ENCODE measurements at regions not wholly inside any gene's neighbourhood (a gene's known extent, or its start where the extent isn't known, plus 50 kb on each side); places are given as distances from the start of the nearest gene placed in this dataset.

DNA sequence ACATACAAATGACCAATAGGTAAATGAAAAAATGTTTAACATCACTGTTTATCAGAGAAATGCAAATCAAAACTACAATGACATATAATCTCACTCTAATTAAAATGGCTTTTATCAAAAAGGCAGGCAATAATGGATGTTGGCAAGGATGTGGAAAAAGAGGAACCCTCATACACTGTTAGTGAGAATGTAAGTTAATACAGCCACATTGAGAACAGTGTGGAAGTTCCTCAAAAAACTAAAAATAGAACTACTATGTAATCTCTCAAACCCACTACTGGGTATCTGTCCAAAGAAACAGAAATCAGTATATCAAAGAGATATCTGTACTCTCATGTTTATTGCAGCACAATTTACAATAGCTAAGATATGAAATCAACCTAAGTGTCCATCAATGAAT, 165.9 kb upstream of the HHIP start:
- POLR2A ChIA-PET: no interaction called here
- no TSS peak for BruUV-seq (replicated peaks)
- Histone ChIP-seq H3K79me2 (ENCODE audit: control insufficient read depth, insufficient read depth, low read length) (no peaks in the 10 kb centered on the region), H4K20me1 (replicated peaks; ENCODE audit: control insufficient read depth, extremely low read depth, insufficient read depth, low read length) (no peaks in the 10 kb centered on the region), H3K27ac (ENCODE audit: insufficient read depth, low read depth, low read length) (no peak overlapping the region), H3K9me1 (replicated peaks; ENCODE audit: control insufficient read depth, extremely low read depth, insufficient read depth, low read length) (no peaks in the 10 kb centered on the region), H3K27me3 (ENCODE audit: control insufficient read depth in 2 of 2, insufficient read depth in 2 of 2, low read length in 2 of 2) (no peaks in the 10 kb centered on the region), H3K36me3 (ENCODE audit: control insufficient read depth in 2 of 2, extremely low read depth in 1 of 2, insufficient read depth in 2 of 2, low read length in 2 of 2) (no peaks in the 10 kb centered on the region), H3K4me1 (ENCODE audit: control insufficient read depth, extremely low read depth, insufficient read depth, low read length) (no peaks in the 10 kb centered on the region), H3K4me2 (ENCODE audit: insufficient read depth, low read length) (no peak overlapping the region), H3K9me3 (replicated peaks; ENCODE audit: control insufficient read depth, insufficient read depth, low read length) (no peaks in the 10 kb centered on the region), H3K4me3 (replicated peaks in 1 of 3; ENCODE audit: insufficient read depth in 1 of 3, low read depth in 1 of 3, low read length in 3 of 3) (no peak overlapping the region), H3K9ac (replicated peaks; ENCODE audit: extremely low read depth, insufficient read depth, low read length) (no peak overlapping the region), H2AFZ (ENCODE audit: low read depth, low read length) (no peak overlapping the region)
- dilution Hi-C loops (cut with MboI; ENCODE audit: extremely low pct_ligation_motif_present, low sequenced_read_pairs): no loop called here
- FAIRE-seq (no peak), DNase-seq (ENCODE audit: low read depth, low spot score) (no peak)
- TF ChIP-seq, protein P1, sequence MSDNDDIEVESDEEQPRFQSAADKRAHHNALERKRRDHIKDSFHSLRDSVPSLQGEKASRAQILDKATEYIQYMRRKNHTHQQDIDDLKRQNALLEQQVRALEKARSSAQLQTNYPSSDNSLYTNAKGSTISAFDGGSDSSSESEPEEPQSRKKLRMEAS (IDR thresholded peaks at IDR 0.05; ENCODE audit: insufficient read depth, insufficient read length): no peak
- no peak for TF ChIP-seq MYC (IDR thresholded peaks at IDR 0.05; ENCODE audit: low read depth, low read length)
- no peak for TF ChIP-seq FOS (IDR thresholded peaks at IDR 0.05; ENCODE audit: borderline replicate concordance, insufficient read depth, low read length)
- no peak for TF ChIP-seq POLR2A (IDR thresholded peaks at IDR 0.05; ENCODE audit: low read depth, low read length)
- TF ChIP-seq POLR2AphosphoS5 (IDR thresholded peaks at IDR 0.05; ENCODE audit: insufficient read depth, low read depth, low read length): no peak
- no peak for TF ChIP-seq EZH2 (IDR thresholded peaks at IDR 0.05; ENCODE audit: borderline replicate concordance, low read depth, low read length, severe bottlenecking)
- TF ChIP-seq JUN (IDR thresholded peaks at IDR 0.05; ENCODE audit: borderline replicate concordance, insufficient read depth, insufficient read length, low read depth): no peak
- TF ChIP-seq CTCF (IDR thresholded peaks at IDR 0.05; ENCODE audit: extremely low read depth in 1 of 2, insufficient read depth in 1 of 2, low read depth in 1 of 2, low read length in 2 of 2): no peak
- no peak for TF ChIP-seq GATA2 (IDR thresholded peaks at IDR 0.05; ENCODE audit: insufficient read depth, insufficient read length, low read depth, low read length)
- CTCF ChIA-PET: no interaction called here
- intact Hi-C loops (cut with micrococcal nuclease): no loop called here

Data from endothelial cell of umbilical vein (primary cell).